ENCODE measurements at regions not wholly inside any gene's neighbourhood (a gene's known extent, or its start where the extent isn't known, plus 50 kb on each side); places are given as distances from the start of the nearest gene placed in this dataset.

- H3K9me3 ChIP-seq (ENCODE audit: insufficient read depth, low read length), result no peaks in the 10 kb centered on the region
- no peaks in the 10 kb centered on the region for H3F3A ChIP-seq (ENCODE audit: insufficient read depth)
- no peak overlapping the region for H3K27ac ChIP-seq (ENCODE audit: low read depth, low read length)
- no peaks in the 10 kb centered on the region for H3K79me2 ChIP-seq (ENCODE audit: insufficient read depth, low read length)
- no peaks in the 10 kb centered on the region for H3K36me3 ChIP-seq (ENCODE audit: low read length)
- no peaks in the 10 kb centered on the region for H3K9me2 ChIP-seq (replicated peaks; ENCODE audit: insufficient read depth, low read length)
- TF ChIP-seq EZH2phosphoT487 (conservative IDR thresholded peaks at IDR 0.05; ENCODE audit: low read length), result no peak
- no peak for TF ChIP-seq CTCF (IDR thresholded peaks at IDR 0.05; ENCODE audit: insufficient read depth, low read length, poor library complexity, severe bottlenecking)
- H3K9ac ChIP-seq (ENCODE audit: low read length), result no peak overlapping the region
- H3K27me3 ChIP-seq (ENCODE audit: low read length), result no peaks in the 10 kb centered on the region
- no peak overlapping the region for H3K4me2 ChIP-seq (ENCODE audit: low read depth, low read length, poor library complexity, severe bottlenecking)
- no peak overlapping the region for H3K4me3 ChIP-seq (ENCODE audit: insufficient read depth, low read length, poor library complexity, severe bottlenecking)
- H2AFZ ChIP-seq (ENCODE audit: low read depth, low read length, severe bottlenecking), result no peak overlapping the region
- H4K20me1 ChIP-seq (ENCODE audit: low read depth, low read length), result no peaks in the 10 kb centered on the region
Observed at GRCh38 chr6:98036344-98036923, 753.4 kb upstream of the MMS22L start.

GRCh38 chr6:98037571-98037970 lies 754.6 kb upstream of the MMS22L start:
- Histone ChIP-seq H3K27ac (ENCODE audit: low read depth, low read length) (no peak overlapping the region), H3K4me3 (ENCODE audit: insufficient read depth, low read length, poor library complexity, severe bottlenecking) (no peak overlapping the region), H2AFZ (ENCODE audit: low read depth, low read length, severe bottlenecking) (no peak overlapping the region), H3K36me3 (ENCODE audit: low read length) (no peaks in the 10 kb centered on the region), H3K27me3 (ENCODE audit: low read length) (no peaks in the 10 kb centered on the region), H3K79me2 (ENCODE audit: insufficient read depth, low read length) (no peaks in the 10 kb centered on the region), H3K4me2 (ENCODE audit: low read depth, low read length, poor library complexity, severe bottlenecking) (no peak overlapping the region), H4K20me1 (ENCODE audit: low read depth, low read length) (no peaks in the 10 kb centered on the region), H3F3A (ENCODE audit: insufficient read depth) (no peaks in the 10 kb centered on the region), H3K9me3 (ENCODE audit: insufficient read depth, low read length) (no peaks in the 10 kb centered on the region), H3K9ac (ENCODE audit: low read length) (no peak overlapping the region), H3K9me2 (replicated peaks; ENCODE audit: insufficient read depth, low read length) (no peaks in the 10 kb centered on the region)
- TF ChIP-seq EZH2phosphoT487 (conservative IDR thresholded peaks at IDR 0.05; ENCODE audit: low read length) (no peak), CTCF (IDR thresholded peaks at IDR 0.05; ENCODE audit: insufficient read depth, low read length, poor library complexity, severe bottlenecking) (no peak)

- no peaks in the 10 kb centered on the region for H3K79me2 ChIP-seq (ENCODE audit: insufficient read depth, low read length)
- no peak overlapping the region for H3K4me3 ChIP-seq (ENCODE audit: insufficient read depth, low read length, poor library complexity, severe bottlenecking)
- H4K20me1 ChIP-seq (ENCODE audit: low read depth, low read length), result no peaks in the 10 kb centered on the region
- H3F3A ChIP-seq (ENCODE audit: insufficient read depth), result no peaks in the 10 kb centered on the region
- no peak overlapping the region for H3K27ac ChIP-seq (ENCODE audit: low read depth, low read length)
- TF ChIP-seq CTCF (IDR thresholded peaks at IDR 0.05; ENCODE audit: insufficient read depth, low read length, poor library complexity, severe bottlenecking) (no peak), EZH2phosphoT487 (conservative IDR thresholded peaks at IDR 0.05; ENCODE audit: low read length) (no peak)
- H3K9me3 ChIP-seq (ENCODE audit: insufficient read depth, low read length), result no peaks in the 10 kb centered on the region
- no peaks in the 10 kb centered on the region for H3K9me2 ChIP-seq (replicated peaks; ENCODE audit: insufficient read depth, low read length)
- no peaks in the 10 kb centered on the region for H3K36me3 ChIP-seq (ENCODE audit: low read length)
- no peaks in the 10 kb centered on the region for H3K27me3 ChIP-seq (ENCODE audit: low read length)
- H2AFZ ChIP-seq (ENCODE audit: low read depth, low read length, severe bottlenecking), result no peak overlapping the region
- no peak overlapping the region for H3K4me2 ChIP-seq (ENCODE audit: low read depth, low read length, poor library complexity, severe bottlenecking)
- H3K9ac ChIP-seq (ENCODE audit: low read length), result no peak overlapping the region
Observed at GRCh38 chr6:98039443-98039842, 756.4 kb upstream of the MMS22L start.
